Myocyte (in vitro differentiated cells): ENCODE measurements at regions not wholly inside any gene's neighbourhood (a gene's known extent, or its start where the extent isn't known, plus 50 kb on each side); places are given as distances from the start of the nearest gene placed in this dataset.

Experiments
- DNase-seq: peaks from one replicate; pipeline ENCODE4 v3.0.0-alpha.2; 2012; ENCODE audit warnings: low read depth

GRCh38 chr18:28903306-28903705, 726.4 kb upstream of the CDH2 start:
- no peak for DNase-seq

GRCh38 chr18:28890791-28891190, 713.9 kb upstream of the CDH2 start:
- DNase-seq, result no peak

GRCh38 chr18:28884304-28884703, 707.4 kb upstream of the CDH2 start:
- no peak for DNase-seq

- no peak for DNase-seq
Measured at GRCh38 chr18:28880856-28881255, 703.9 kb upstream of the CDH2 start.

GRCh38 chr18:28875059-28875458, 698.1 kb upstream of the CDH2 start:
- peak; percentile 10 for DNase-seq

GRCh38 chr18:28863396-28863795, 686.5 kb upstream of the CDH2 start:
- DNase-seq, result no peak

GRCh38 chr18:28858248-28858647, 681.3 kb upstream of the CDH2 start:
- no peak for DNase-seq

- no peak for DNase-seq
Measured at GRCh38 chr18:28855989-28856388, 679.1 kb upstream of the CDH2 start.

GRCh38 chr18:28855524-28855923, 678.6 kb upstream of the CDH2 start:
- DNase-seq, result peak; percentile 29

- DNase-seq, result peak; percentile 46
Measured at GRCh38 chr18:28854964-28855363, 678.0 kb upstream of the CDH2 start.

- peak; percentile 39 for DNase-seq
Measured at GRCh38 chr18:28846958-28847357, 670.0 kb upstream of the CDH2 start.

GRCh38 chr18:28837100-28837499, 660.2 kb upstream of the CDH2 start:
- DNase-seq, result no peak

- peak; percentile 84 for DNase-seq
Measured at GRCh38 chr18:28834889-28835288, 658.0 kb upstream of the CDH2 start.

- no peak for DNase-seq
Measured at GRCh38 chr18:28831908-28832307, 655.0 kb upstream of the CDH2 start.

- DNase-seq, result no peak
Measured at GRCh38 chr18:28831476-28831875, 654.5 kb upstream of the CDH2 start.

- no peak for DNase-seq
Measured at GRCh38 chr18:28826107-28826506, 649.2 kb upstream of the CDH2 start.

- DNase-seq, result no peak
Measured at GRCh38 chr18:28824183-28824574, 647.2 kb upstream of the CDH2 start.

GRCh38 chr18:28823506-28824182, 646.7 kb upstream of the CDH2 start:
- DNase-seq, result no peak

GRCh38 chr18:28820353-28820752, 643.4 kb upstream of the CDH2 start:
- DNase-seq, result no peak

GRCh38 chr18:28816155-28816554, 639.2 kb upstream of the CDH2 start:
- DNase-seq, result no peak

- DNase-seq, result no peak
Measured at GRCh38 chr18:28814365-28814764, 637.4 kb upstream of the CDH2 start.

GRCh38 chr18:28808373-28808772, 631.4 kb upstream of the CDH2 start:
- no peak for DNase-seq

GRCh38 chr18:28805491-28805890, 628.6 kb upstream of the CDH2 start:
- DNase-seq, result no peak
